ENCODE measurements at regions not wholly inside any gene's neighbourhood (a gene's known extent, or its start where the extent isn't known, plus 50 kb on each side); places are given as distances from the start of the nearest gene placed in this dataset.
"Not testable (repeated sequence)": the region's sequence is repeated elsewhere in the genome, so short reads cannot be mapped to it uniquely, and the experiment has no call there.

DNA sequence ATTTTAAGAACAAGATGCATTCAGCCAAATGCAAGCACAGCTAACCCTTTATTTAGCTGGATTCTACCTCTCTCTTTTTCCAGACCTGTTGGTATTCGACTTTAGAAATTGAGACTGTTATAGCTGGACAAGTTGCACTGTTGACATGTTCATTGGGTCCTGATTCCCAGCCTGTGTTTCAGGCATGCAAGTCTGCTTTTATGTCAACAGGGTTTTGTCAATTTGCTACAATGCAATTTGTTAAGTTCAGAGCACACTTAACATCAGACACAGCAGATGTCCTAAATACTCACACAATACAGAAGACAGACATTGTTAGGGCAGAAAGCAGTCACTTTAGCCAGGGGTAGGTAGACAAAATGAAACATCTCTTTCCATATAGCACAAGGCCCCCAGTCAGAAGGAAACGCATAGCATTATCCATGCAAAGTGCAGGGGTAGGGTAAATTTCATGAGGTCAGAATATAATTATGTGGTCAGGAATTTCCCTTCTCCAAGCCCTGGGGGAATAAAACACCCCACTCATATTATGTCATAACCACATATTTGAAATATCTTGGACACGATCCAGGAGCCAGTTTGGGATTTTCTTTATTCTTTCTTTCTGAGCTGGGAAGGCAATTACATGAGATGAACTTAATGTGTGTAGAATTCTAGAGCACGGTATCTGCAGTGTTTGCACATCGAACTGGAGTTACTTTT lies 504.1 kb downstream of the NTRK3 start:
- DNase-seq, result no peak

DNA sequence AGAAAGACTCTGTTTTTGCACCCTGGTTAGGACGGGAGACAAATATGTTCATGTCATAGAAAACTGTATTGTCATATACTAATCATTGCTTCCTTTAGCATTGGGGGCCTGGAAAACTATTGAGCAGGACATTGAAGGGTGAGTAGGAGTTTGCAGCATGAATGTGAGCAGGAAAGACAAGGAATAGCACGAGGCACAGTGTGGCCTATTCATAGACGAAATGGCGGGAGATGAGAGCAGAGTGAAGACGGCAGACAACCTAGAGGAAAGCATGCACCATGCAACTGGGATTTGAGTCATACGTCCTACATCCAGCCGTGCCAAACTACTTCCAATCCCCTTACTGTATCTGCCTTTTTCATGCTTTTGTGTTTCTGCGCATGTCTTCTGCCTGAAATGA lies 508.1 kb downstream of the NTRK3 start:
- DNase-seq, result no peak

DNA sequence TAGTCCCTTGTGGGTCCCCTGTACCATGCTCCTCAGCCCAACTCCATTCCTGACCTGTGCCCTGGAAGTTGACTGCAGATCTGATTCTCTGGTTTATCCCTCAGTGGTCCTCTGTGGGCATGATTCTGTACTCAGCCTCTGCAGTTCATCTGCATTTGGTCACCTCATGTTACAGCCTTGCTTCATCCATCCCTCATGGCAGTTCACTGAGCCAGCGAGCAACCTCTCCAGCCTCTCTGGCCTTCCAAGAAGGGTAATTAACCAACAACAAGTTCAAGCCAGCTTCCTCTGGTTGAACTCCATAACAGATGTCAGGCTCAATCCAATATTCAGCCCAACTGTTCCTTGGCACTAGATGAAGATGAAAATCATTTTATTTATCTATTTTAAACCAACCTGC lies 509.5 kb downstream of the NTRK3 start:
- no peak for DNase-seq

DNA sequence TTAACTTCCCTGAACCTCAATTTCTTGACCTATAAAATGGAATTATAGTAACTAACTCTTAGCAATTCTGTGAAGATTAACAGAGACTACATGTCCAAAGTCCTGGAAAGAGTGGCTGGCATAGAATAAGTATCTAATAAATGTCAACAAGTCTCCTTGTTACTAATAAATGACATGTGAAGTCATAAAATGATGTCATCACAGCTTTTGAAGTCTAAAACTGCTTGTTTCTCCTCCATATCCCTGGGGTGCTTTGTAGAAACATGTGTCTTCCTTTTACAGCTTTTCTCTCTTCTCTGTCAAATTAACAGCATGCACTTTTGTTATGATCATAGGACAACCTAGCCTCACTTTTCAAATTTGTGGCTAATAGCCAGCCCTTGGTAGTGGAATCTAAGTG lies 510.2 kb downstream of the NTRK3 start:
- DNase-seq, result no peak

DNA sequence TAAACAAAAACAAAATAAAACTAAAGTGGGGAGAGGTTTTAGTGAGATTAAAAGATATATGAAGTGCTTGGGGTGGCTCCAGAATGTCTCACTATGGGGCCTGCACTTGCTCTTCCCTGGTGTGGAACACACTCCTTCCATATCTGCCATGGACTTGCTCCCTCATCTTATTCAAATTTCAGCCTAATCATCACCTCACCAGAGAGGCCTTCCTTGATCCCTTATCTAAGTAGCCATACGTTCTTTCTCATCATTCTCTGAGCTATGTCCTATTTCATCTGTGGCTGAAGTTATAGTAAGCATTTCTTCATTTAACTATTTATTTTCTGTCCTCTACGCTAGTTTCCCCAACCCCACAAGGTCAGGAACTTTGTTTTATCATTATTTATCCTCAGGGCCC lies 511.7 kb downstream of the NTRK3 start:
- DNase-seq, result no peak

DNA sequence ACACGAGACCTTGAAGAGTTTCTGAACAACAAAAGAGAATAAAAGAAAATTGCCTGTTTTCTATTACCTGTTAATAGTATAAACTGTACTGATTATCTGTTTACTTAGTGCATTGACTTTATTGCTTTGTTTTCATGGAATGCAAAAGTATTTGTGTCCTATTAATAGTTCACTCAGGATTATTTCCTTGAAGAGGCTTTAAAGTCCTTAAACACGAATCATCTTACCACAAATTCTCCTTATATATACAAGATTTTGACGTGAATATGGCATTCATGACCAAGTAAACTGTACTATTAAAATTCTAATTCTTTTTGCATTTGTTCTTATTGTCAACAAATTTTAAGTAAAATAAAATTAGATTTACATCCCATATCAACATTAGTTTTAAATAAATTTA lies 513.0 kb downstream of the NTRK3 start:
- DNase-seq, result no peak

DNA sequence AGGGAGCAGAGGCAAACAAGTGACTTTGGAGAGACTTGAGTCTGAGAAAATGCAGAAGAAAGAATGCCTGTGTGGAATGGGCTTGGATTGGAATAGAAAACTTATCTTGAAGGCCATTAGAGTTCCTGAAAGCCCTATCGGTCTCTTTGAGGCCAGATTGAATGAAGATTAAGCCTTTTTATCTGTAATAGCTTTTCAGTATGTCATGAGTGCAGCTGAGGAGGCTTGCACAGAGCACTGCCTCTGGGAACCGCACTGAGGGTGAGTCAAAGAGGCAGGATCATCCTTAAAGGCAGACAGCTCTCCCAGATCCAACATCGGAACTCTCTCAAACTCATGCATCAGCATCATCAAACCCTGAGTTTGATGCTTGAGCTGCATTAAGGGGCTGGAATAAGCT lies 515.2 kb downstream of the NTRK3 start:
- DNase-seq, result no peak

DNA sequence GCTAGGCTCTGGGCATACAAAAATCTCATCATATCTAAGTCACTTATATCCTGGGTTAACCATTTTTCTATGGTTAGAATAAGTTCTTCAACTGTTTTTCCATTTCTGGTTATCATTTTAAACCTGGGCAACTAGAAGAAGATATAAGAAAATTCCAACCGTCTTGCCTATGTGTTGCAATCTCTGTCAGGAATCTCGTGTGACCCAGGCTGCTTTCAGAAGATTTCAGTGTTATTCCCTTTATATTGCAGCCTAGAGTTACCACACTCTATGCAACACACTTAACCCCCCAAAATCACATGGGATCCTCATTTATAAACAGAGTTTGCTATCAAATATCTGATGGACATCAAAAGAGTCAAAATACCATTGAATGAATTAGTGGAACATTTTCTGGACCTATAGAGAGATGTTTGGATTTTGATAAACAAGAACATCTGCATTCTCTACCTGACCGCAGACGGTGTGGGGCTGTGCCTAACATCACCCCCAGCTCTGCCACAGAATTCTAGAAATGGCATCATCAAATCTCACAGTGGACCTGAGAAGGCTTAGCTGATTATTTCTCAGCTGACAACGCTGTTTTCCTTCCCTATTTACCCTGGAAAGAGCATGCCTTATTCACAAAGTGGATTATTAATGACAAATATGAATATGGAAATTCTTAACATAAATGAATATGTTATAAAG lies 515.7 kb downstream of the NTRK3 start:
- DNase-seq, result no peak

DNA sequence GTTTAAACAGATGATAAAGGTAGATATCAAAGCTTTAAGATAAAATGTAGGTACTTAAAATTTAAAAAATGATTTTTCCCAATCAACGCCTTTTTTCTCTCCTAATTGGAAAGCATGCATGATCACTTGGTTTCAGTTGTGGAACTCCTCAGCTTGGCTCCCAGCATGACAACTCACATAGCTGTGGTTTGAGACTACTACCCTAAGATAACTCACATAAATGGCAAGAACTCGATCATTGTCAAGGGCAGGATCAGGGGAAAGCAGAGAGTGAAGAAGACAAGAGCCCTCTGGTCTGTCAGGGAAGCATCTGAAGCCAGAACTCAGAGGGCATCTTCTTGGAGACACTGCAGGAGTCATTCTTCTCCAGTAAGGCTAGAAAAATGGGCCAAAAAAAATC lies 516.7 kb downstream of the NTRK3 start:
- no peak for DNase-seq

DNA sequence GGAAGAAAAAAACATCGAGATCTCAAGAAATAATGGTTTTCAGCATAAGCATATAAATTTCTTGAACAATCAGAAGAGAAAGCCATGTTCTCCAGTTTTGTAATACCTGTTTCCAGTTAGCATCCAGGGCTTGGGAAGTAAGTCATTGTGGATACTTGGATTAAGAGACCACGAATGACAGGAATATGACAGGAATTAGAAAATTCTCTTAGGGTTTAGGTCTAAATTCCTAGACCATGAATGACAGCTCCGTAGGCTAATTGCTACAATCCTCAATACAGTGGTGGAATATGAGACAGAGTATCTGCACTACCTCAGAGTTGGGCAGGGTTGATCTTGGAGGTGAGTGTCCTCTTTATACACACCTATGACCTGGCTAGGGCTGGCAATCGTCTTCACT lies 517.5 kb downstream of the NTRK3 start:
- no peak for DNase-seq

DNA sequence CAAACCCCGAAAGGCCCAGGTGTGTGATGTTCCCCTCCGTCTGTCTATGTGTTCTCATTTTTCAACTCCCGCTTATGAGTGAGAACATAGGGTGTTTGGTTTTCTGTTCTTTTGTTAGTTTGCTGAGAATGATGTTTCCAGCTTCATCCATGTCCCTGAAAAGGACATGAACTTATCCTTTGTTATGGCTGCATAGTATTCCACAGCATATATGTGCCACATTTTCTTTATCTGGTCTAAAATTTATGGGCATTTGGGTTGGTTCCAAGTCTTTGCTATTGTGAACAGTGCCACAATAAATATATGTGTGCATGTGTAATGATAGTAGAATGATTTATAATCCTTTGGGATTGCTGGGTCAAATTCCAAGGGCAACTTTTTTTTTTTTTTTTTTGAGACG lies 519.1 kb downstream of the NTRK3 start:
- not testable (repeated sequence) for DNase-seq

DNA sequence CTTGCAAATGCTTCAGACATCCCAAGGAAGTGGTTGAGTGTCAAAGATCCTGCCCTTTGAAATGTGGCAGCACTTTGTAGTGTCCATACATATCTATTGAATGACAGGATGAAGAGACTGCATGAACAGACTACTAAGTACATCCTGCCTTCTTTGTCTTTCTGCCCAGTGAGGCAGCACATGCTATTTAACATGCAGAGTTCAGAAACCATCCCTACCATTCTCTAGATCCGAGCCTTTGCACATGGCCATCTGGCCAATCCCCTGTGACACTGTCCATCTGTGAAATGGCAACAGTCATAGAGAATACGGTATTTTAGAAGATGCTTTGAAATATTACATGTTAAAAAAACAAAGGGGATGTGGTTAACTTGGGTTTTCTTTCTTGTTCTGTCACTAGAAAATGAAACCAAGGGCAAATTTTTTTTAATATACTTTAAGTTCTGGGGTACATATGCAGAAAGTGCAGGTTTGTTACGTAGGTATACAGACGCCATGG lies 519.6 kb downstream of the NTRK3 start:
- no peak for DNase-seq

DNA sequence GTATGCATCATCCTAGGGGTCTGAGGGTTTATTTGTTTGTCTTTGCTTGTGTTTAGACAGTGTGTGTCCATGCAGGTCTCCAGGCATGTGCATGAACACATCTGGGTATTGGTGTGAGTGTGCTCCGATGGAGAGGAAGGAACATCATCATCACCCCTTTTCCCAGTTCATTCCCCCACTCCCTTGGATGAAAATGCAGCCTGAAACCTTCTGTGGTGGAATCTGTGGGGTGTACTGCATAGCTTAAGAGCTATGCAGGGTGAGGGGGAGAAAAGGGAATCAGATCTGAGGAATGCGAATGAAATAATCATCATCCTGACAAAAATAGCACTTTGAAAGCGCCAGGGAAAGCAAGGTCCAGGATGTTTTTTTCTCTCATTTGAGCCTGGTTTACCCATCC lies 520.1 kb downstream of the NTRK3 start:
- no peak for DNase-seq

DNA sequence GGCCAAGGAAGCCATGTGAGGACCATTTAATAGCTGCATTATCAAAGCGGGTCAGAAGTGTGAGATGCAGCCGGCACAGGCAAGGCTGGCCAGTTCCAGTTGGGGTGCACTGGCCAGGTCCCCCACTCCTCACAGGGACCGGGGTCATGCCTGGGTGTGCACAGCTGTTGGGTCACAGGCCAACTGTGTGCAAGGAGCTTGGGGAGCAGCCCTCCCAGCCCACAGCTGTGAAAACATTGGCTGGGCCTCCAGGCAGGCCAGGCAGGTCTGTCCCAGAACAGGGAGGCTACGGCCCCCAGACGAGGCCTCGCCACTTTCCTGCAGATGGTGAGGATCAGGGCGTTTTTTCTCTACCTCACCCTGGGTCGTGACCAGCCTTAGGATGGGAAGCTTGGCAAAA lies 521.0 kb downstream of the NTRK3 start:
- DNase-seq, result no peak

DNA sequence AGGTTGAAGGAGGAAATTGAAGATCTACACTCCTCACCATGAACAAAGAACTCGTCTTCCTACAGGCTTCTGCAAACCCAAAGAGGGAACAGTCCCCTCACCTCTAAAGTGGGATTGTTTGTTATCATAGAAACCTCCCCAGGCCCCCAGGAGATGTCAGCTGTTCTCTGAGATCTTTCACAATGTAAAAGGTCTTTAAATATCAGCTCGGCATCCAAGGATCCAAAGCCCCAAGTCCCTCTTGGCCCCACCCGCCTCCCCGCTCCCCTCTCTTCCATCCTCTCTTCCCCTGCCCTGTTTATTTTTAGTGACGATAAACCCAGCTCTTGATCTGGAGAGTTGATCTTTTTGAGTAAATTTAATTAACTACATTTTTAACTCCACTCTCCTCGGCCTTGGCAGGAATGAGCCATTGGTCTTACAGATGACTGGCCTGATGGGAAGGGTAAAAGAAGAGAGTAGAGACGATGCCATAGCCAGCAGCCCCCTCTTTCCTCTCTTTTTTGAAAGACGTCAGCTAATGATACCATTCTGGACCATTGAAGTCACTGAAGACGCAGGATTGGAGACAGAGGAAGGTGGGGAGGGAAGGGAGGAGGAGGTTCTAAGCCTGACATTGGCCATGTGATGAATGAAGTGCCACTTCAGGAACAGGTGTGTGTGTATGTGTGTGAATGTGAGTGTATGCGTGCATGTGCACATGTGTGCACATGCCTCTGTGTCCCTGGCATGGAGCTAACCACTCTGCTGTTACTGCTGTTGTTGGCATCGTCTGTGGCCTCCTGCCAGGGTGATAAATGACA lies 521.8 kb downstream of the NTRK3 start:
- DNase-seq, result no peak

DNA sequence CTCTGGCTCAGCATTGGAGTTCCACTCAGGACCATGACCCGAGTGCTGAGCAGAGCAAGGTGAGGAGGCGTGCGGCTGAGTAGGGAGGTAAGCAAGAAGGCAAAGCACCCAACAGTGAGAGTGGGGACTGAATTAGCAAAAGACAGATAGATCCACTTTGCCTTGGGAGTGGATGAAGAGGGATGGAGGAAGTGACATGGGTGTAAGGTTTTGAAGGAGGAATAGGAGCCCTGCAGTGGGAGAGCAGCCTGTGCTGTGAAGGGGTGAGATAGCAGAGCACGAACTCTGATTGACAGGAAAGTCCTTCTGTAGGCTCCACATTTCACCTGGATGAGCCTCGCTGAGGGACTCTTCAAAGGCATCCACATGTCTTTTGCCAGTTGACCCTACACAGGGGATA lies 522.6 kb downstream of the NTRK3 start:
- no peak for DNase-seq

DNA sequence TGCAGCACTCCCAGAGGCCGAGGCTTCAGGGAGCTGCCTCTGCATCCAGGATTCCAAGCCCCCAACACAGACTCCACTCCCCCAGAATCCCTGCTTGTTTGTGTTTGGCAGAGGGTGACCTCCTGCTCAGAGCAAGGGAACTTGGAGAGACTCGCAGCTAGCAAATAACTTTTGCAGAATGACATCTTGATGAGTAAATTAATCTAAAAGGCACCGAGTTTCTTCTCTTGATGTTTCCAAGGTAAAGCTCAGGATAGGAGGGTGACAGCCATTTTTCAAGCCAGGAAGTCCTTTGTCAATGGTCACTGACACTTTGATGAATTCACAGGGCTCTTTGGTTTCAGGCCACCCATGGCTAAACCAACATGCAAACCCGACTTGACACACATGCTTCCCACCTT lies 523.0 kb downstream of the NTRK3 start:
- no peak for DNase-seq

DNA sequence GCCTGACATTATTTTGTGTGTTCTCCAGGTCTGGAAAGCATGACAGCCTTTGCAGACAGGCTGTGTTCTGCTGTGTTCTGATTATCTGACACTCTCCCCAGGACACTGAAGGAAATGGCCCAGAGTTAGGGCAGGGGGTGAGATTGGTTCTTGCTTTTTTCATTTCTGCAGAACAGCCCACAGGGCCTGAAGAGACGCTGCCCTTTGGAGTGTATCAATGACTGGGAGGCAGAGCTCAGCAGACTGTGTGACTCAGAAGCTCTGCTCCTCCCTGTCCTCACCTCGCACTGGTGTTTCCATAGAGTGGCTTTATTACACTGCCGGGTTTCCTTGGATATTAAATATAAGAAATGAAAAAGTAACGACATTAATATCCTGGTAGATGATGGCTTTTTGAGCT lies 523.6 kb downstream of the NTRK3 start:
- no peak for DNase-seq

DNA sequence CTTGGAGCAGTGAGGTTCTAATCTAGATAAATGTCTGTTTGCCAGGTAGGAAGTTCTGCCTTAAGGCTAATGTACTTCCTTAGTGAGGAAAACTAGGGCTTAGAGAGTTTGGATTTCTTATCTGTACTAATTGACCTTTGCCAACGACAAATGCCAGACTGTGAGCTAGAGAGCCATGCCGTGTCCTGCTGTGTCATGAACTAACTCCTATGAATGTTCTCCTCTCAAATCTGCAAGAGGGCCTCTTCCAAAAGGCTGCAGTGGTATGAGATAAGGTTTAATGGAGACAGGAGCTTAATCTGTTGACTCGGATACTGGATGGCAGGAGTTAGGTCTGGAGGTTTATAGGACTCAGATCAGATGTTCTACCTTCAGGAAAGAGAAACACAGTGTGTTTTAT lies 524.9 kb downstream of the NTRK3 start:
- DNase-seq, result no peak

DNA sequence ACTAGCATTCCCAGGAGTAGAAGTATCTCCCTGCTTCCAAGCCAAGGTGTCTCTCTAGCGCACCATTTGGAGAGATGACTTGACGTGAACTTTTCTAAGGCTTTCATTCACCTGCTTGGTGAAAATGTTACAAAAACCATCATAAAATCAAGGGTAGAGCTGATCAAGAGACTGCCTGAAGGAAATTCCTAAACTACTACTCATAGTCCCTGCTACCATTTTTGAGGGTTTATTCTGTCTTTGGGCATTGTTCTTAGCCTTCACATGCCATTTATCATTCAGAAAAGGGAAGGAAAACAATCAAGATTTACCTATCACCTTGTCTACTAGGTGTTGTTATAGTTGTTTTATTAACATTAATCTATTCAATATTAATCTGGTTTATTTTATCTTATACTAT lies 525.8 kb downstream of the NTRK3 start:
- DNase-seq, result no peak

DNA sequence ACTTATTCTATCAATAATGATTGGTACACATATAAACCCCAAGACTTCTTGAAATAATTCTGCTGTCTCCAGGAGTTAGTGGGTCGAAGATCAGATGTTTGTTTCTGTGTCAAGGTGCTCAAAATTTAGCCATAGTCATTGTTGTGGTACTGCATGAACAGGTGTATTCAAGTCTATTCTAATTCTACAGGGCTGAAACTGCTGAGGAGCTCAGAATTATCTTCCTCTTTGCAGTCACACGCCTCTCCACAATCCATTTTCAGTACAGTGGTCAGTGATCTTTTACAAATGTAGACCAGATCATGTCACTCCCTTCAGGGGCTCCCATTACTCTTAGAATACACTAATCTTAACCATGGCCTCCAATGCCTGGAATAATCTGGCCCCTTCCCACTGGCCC lies 527.5 kb downstream of the NTRK3 start:
- DNase-seq, result no peak

DNA sequence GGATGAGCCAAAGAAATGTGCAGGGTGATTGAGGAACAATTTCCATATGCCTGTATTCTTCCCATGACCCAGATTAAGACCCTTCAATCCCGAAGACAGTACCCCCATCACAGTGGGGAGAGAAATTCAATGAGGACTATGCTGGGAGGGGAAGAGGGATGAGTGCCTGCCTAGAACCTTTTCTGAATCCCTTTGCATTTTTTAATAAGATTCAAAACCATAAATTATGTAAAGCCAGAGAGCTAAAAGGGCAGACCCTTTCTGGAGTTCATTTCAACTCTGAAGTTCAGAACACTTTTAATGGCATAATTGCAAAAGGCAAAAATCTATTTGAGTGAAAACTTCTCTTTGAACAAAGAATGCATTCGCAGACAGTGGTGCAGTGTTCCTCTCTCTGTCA lies 529.5 kb downstream of the NTRK3 start:
- no peak for DNase-seq

DNA sequence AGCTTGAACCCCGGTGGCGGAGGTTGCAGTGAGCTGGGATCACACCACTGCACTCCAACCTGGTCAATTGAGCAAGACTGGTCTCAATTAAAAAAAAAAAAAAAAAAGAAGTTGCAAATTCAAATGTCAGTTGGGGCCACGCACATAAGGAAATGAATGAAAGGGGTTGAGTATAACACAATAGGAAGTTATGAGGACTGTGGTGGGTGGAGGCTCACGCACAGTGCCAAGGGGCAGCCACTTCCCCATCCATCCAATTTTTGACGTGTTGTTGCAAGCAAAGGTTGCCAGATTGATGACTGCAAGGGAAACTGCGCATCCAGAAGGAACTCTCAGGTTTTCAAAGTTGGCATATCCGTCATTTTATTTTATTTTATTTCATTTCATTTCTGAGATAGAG lies 532.2 kb downstream of the NTRK3 start:
- no peak for DNase-seq

Data from DMS53 (cell line).